Adrenal gland (tissue), 5 donors: ENCODE measurements at regions not wholly inside any gene's neighbourhood (a gene's known extent, or its start where the extent isn't known, plus 50 kb on each side); places are given as distances from the start of the nearest gene placed in this dataset.

ENCODE experiments used
- CTCF ChIP-seq, 6 experiments: fragments of 450-650 bp in 4 of 6; fragments of 200-600 bp in 2 of 6; sonication (generic) in 1 of 6; IDR thresholded peaks; 1 replicate in 5 of 6; 2 replicates in 1 of 6; pipeline versions ENCODE4 v1.5.1 to v1.8.0; 2016 to 2021; ENCODE audit warnings: antibody characterized with exemption in 6 of 6, mild to moderate bottlenecking in 2 of 6, moderate library complexity in 1 of 6
- POLR2A ChIP-seq, 2 donors: fragments of 450-650 bp; IDR thresholded peaks; one replicate each; pipeline ENCODE4 v1.6.1; 2017; ENCODE audit warnings: antibody characterized with exemption in 2 of 2, mild to moderate bottlenecking in 2 of 2, moderate library complexity in 1 of 2
- donor health status: DM: no; HTN: no; CAD: no.

- TF ChIP-seq POLR2A (IDR thresholded peaks at IDR 0.05) (no peak), CTCF (IDR thresholded peaks at IDR 0.05) (no peak)
These were observed 388.5 kb upstream of the FANCL start for GRCh38 chr2:58629545-58630119.
